GM18519 (cell line): ENCODE measurements at regions not wholly inside any gene's neighbourhood (a gene's known extent, or its start where the extent isn't known, plus 50 kb on each side); places are given as distances from the start of the nearest gene placed in this dataset.

Source experiments
- ATAC-seq: cut with Tn5 transposase; IDR thresholded peaks from one replicate; pipeline ENCODE4 v1.9.1; 2021; ENCODE audit warnings: mild to moderate bottlenecking, moderate library complexity; ENCODE audit not compliant: unreplicated experiment, low FRiP score

- no peak for ATAC-seq
Measured at GRCh38 chr4:58723954-58724353, 1613.8 kb upstream of the IGFBP7 start.

- no peak for ATAC-seq
Measured at GRCh38 chr4:58711039-58711438, 1600.9 kb upstream of the IGFBP7 start.

- no peak for ATAC-seq
Measured at GRCh38 chr4:58688568-58688967, 1578.4 kb upstream of the IGFBP7 start.

GRCh38 chr4:58679886-58680285 is 1569.7 kb upstream of the IGFBP7 start:
- no peak for ATAC-seq

- no peak for ATAC-seq
Measured at GRCh38 chr4:58679051-58679450, 1568.9 kb upstream of the IGFBP7 start.

- no peak for ATAC-seq
Measured at GRCh38 chr4:58669783-58670182, 1559.6 kb upstream of the IGFBP7 start.

- no peak for ATAC-seq
Measured at GRCh38 chr4:58665649-58666048, 1555.5 kb upstream of the IGFBP7 start.

- ATAC-seq = no peak
Measured at GRCh38 chr4:58658701-58659100, 1548.5 kb upstream of the IGFBP7 start.

GRCh38 chr4:58653251-58653650 is 1543.1 kb upstream of the IGFBP7 start:
- ATAC-seq = no peak

- no peak for ATAC-seq
Measured at GRCh38 chr4:58649226-58649625, 1539.0 kb upstream of the IGFBP7 start.

- ATAC-seq = no peak
Measured at GRCh38 chr4:58646126-58646525, 1535.9 kb upstream of the IGFBP7 start.

- ATAC-seq = no peak
Measured at GRCh38 chr4:58644549-58644948, 1534.4 kb upstream of the IGFBP7 start.

- ATAC-seq = no peak
Measured at GRCh38 chr4:58636381-58636780, 1526.2 kb upstream of the IGFBP7 start.

GRCh38 chr4:58617226-58617625 is 1507.0 kb upstream of the IGFBP7 start:
- no peak for ATAC-seq

GRCh38 chr4:58611012-58611411 is 1500.8 kb upstream of the IGFBP7 start:
- no peak for ATAC-seq

GRCh38 chr4:58606303-58606702 is 1496.1 kb upstream of the IGFBP7 start:
- ATAC-seq = no peak

- ATAC-seq = no peak
Measured at GRCh38 chr4:58603951-58604350, 1493.8 kb upstream of the IGFBP7 start.

GRCh38 chr4:58602731-58603359 is 1492.7 kb upstream of the IGFBP7 start:
- ATAC-seq = no peak

- no peak for ATAC-seq
Measured at GRCh38 chr4:58602022-58602421, 1491.8 kb upstream of the IGFBP7 start.

- no peak for ATAC-seq
Measured at GRCh38 chr4:58600290-58600689, 1490.1 kb upstream of the IGFBP7 start.

- no peak for ATAC-seq
Measured at GRCh38 chr4:58590722-58591121, 1480.5 kb upstream of the IGFBP7 start.

GRCh38 chr4:58587856-58588255 is 1477.7 kb upstream of the IGFBP7 start:
- ATAC-seq = no peak

GRCh38 chr4:58566260-58566659 is 1456.1 kb upstream of the IGFBP7 start:
- no peak for ATAC-seq
